ENCODE measurements at regions not wholly inside any gene's neighbourhood (a gene's known extent, or its start where the extent isn't known, plus 50 kb on each side); places are given as distances from the start of the nearest gene placed in this dataset.

DNA sequence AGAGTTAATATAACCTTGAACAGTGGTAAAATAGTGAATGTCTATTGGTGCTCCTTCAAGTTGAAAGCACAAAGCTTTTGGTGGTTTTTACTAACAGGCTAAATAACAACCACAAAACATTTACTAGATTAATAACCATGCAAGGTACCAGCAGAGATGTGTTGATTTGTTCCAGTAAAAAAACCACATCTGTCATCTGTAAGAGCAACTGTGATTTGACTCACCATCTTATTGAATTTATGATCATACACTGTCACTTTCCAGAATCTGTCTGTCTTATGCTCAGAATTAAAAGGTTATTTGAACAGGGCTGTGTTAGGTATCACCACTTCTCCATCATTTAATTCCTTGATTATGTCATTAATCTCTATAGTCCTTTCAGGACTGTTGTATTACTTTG is 107.0 kb upstream of the PTHLH start:
- ATAC-seq (ENCODE audit: low FRiP score) (no peak), DNase-seq (no peak)
- no peak overlapping the region for H3K27ac ChIP-seq (ENCODE audit: low read depth in 1 of 2, low read length in 2 of 2)
- no peaks in the 10 kb centered on the region for H3K9me3 ChIP-seq (ENCODE audit: control insufficient read depth, low read length)
- H3K27me3 ChIP-seq (ENCODE audit: control insufficient read depth in 1 of 2, insufficient read depth in 2 of 2, low read length in 1 of 2): no peaks in the 10 kb centered on the region
- H3K4me3 ChIP-seq (ENCODE audit: low read length in 2 of 2): no peak overlapping the region
- no peaks in the 10 kb centered on the region for H3K36me3 ChIP-seq (ENCODE audit: control insufficient read depth in 1 of 2, insufficient read depth in 2 of 2, low read length in 1 of 2)
- intact Hi-C loops (cut with DNase I): no loop called here
- H3K4me1 ChIP-seq (ENCODE audit: control insufficient read depth in 1 of 2, insufficient read depth in 2 of 2, low read length in 2 of 2): peaks cover 0 to 2% of the 10 kb centered on the region in 2 donors

GRCh38 chr12:28082096-28082495 is 108.2 kb upstream of the CCDC91 start:
- H3K27ac ChIP-seq (ENCODE audit: low read depth in 1 of 2, low read length in 2 of 2): no peak overlapping the region
- H3K4me3 ChIP-seq (ENCODE audit: low read length in 2 of 2): no peak overlapping the region
- no peak for ATAC-seq (ENCODE audit: low FRiP score)
- H3K4me1 ChIP-seq (ENCODE audit: control insufficient read depth in 1 of 2, insufficient read depth in 2 of 2, low read length in 2 of 2): peaks cover 0 to 7% of the 10 kb centered on the region in 2 donors
- no peaks in the 10 kb centered on the region for H3K36me3 ChIP-seq (ENCODE audit: control insufficient read depth in 1 of 2, insufficient read depth in 2 of 2, low read length in 1 of 2)
- no peaks in the 10 kb centered on the region for H3K9me3 ChIP-seq (ENCODE audit: control insufficient read depth, low read length)
- no peaks in the 10 kb centered on the region for H3K27me3 ChIP-seq (ENCODE audit: control insufficient read depth in 1 of 2, insufficient read depth in 2 of 2, low read length in 1 of 2)
- intact Hi-C loops (cut with DNase I): loop anchor here in 1 of 2 donors (10.0 kb wide), 1 partner anchor 337 kb away; no protein-coding TSS in a partner anchor
- no peak for DNase-seq
- 33 to 45% methylated on average over 1 of the region's 1 CpG for WGBS, 2 donors

GRCh38 chr12:28083840-28084678 is 106.2 kb upstream of the CCDC91 start:
- H3K36me3 ChIP-seq (ENCODE audit: control insufficient read depth in 1 of 2, insufficient read depth in 2 of 2, low read length in 1 of 2): no peaks in the 10 kb centered on the region
- DNase-seq (no peak), ATAC-seq (ENCODE audit: low FRiP score) (peak; percentile 73)
- H3K27me3 ChIP-seq (ENCODE audit: control insufficient read depth in 1 of 2, insufficient read depth in 2 of 2, low read length in 1 of 2): no peaks in the 10 kb centered on the region
- intact Hi-C loops (cut with DNase I): loop anchor here in 1 of 2 donors (10.0 kb wide), 1 partner anchor 339 kb away; no protein-coding TSS in a partner anchor
- WGBS, 2 donors: 11 to 14% methylated on average over 7 of the region's 7 CpGs
- H3K4me1 ChIP-seq (ENCODE audit: control insufficient read depth in 1 of 2, insufficient read depth in 2 of 2, low read length in 2 of 2): peaks cover 2 to 7% of the 10 kb centered on the region in 2 donors
- no peak overlapping the region for H3K27ac ChIP-seq (ENCODE audit: low read depth in 1 of 2, low read length in 2 of 2)
- H3K9me3 ChIP-seq (ENCODE audit: control insufficient read depth, low read length): no peaks in the 10 kb centered on the region
- H3K4me3 ChIP-seq (ENCODE audit: low read length in 2 of 2): no peak overlapping the region

GRCh38 chr12:28086521-28087155 is 103.6 kb upstream of the CCDC91 start:
- no peak for DNase-seq
- Histone ChIP-seq H3K27me3 (ENCODE audit: control insufficient read depth in 1 of 2, insufficient read depth in 2 of 2, low read length in 1 of 2) (no peaks in the 10 kb centered on the region), H3K27ac (ENCODE audit: low read depth in 1 of 2, low read length in 2 of 2) (peak overlapping the region in 1 of 2 donors; percentile 50), H3K9me3 (ENCODE audit: control insufficient read depth, low read length) (no peaks in the 10 kb centered on the region), H3K4me1 (ENCODE audit: control insufficient read depth in 1 of 2, insufficient read depth in 2 of 2, low read length in 2 of 2) (peaks cover 2 to 7% of the 10 kb centered on the region in 2 donors), H3K4me3 (ENCODE audit: low read length in 2 of 2) (peak overlapping the region in 1 of 2 donors; percentile 36), H3K36me3 (ENCODE audit: control insufficient read depth in 1 of 2, insufficient read depth in 2 of 2, low read length in 1 of 2) (no peaks in the 10 kb centered on the region)
- 3 to 8% methylated on average over 8 of the region's 8 CpGs for WGBS, 2 donors
- intact Hi-C loops (cut with DNase I): loop anchor here in 1 of 2 donors (5.0 to 10.0 kb wide), 2 partner anchors 46 to 342 kb away; no protein-coding TSS in a partner anchor
- no peak for ATAC-seq (ENCODE audit: low FRiP score)

DNA sequence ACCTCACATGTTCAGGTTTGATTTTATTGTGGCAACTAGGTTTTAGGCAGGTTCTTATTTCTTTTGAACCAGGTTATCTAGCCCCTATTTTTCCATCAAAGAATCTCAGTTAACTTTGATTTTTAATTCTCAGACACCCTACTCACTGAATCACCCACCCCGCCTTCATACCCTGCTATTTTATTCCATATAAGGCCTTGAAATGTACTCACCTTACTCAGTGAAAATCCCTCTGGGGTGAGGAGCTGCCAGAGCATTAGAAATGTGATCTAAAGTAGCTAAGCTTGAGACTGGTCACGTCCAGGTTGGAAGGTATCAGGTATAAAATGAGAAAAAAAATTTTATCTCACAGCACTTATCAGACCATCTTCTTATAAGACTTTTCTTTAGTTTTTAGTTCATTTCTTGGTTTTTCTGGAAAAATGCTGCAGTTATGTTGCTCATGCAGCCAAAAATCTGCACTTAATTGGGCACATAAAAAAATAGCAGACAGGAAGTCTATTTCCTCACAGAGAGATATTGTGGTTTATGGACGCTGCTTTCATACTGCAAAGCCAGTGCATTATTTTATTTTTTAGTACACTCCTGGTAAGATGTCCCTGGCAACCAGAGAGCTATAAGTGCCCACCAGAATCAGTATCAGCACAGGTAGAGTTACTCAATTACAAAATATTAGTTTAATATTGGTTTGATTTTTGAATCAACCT is 101.5 kb upstream of the CCDC91 start:
- 40 to 42% methylated on average over 3 of the region's 3 CpGs for WGBS, 2 donors
- no peaks in the 10 kb centered on the region for H3K9me3 ChIP-seq (ENCODE audit: control insufficient read depth, low read length)
- no peaks in the 10 kb centered on the region for H3K36me3 ChIP-seq (ENCODE audit: control insufficient read depth in 1 of 2, insufficient read depth in 2 of 2, low read length in 1 of 2)
- intact Hi-C loops (cut with DNase I): loop anchor here in 1 of 2 donors (5.0 to 10.0 kb wide), 2 partner anchors 44 to 344 kb away; no protein-coding TSS in a partner anchor
- no peaks in the 10 kb centered on the region for H3K27me3 ChIP-seq (ENCODE audit: control insufficient read depth in 1 of 2, insufficient read depth in 2 of 2, low read length in 1 of 2)
- H3K4me3 ChIP-seq (ENCODE audit: low read length in 2 of 2): no peak overlapping the region
- DNase-seq (no peak), ATAC-seq (ENCODE audit: low FRiP score) (no peak)
- peaks cover 2 to 6% of the 10 kb centered on the region in 2 donors for H3K4me1 ChIP-seq (ENCODE audit: control insufficient read depth in 1 of 2, insufficient read depth in 2 of 2, low read length in 2 of 2)
- H3K27ac ChIP-seq (ENCODE audit: low read depth in 1 of 2, low read length in 2 of 2): peak overlapping the region in 1 of 2 donors; percentile 43

- Histone ChIP-seq H3K36me3 (ENCODE audit: control insufficient read depth in 1 of 2, insufficient read depth in 2 of 2, low read length in 1 of 2) (no peaks in the 10 kb centered on the region), H3K9me3 (ENCODE audit: control insufficient read depth, low read length) (no peaks in the 10 kb centered on the region), H3K4me3 (ENCODE audit: low read length in 2 of 2) (no peak overlapping the region), H3K27me3 (ENCODE audit: control insufficient read depth in 1 of 2, insufficient read depth in 2 of 2, low read length in 1 of 2) (no peaks in the 10 kb centered on the region), H3K27ac (ENCODE audit: low read depth in 1 of 2, low read length in 2 of 2) (no peak overlapping the region), H3K4me1 (ENCODE audit: control insufficient read depth in 1 of 2, insufficient read depth in 2 of 2, low read length in 2 of 2) (peaks cover 2 to 5% of the 10 kb centered on the region in 2 donors)
- intact Hi-C loops (cut with DNase I): loop anchor here in 1 of 2 donors (5.0 to 10.0 kb wide), 2 partner anchors 43 to 345 kb away; no protein-coding TSS in a partner anchor
- ATAC-seq (ENCODE audit: low FRiP score) (no peak), DNase-seq (no peak)
- 67 to 76% methylated on average over 5 of the region's 5 CpGs for WGBS, 2 donors
Observed at GRCh38 chr12:28089338-28089737, 100.9 kb upstream of the CCDC91 start.

DNA sequence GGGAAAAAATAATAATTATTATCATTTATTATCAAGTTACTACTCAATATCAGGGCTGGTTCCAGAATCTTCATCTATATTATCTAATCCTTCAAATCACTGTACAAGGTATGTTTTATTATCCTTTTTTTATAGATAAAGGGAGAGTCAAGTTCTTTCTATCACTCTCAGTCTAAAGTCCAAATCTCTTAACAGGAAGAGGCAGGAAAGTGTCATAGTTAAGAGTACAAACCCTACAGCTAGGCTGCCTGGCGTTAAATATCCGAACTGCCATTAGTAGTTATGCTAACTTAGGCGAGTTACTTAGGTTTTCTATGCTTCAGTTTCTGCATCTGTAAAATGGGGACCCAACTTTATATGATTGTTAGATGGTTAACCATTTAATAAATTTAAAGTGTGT is 99.4 kb upstream of the CCDC91 start:
- intact Hi-C loops (cut with DNase I): no loop called here
- WGBS, 2 donors: 97% methylated on average over 3 of the region's 3 CpGs
- no peaks in the 10 kb centered on the region for H3K36me3 ChIP-seq (ENCODE audit: control insufficient read depth in 1 of 2, insufficient read depth in 2 of 2, low read length in 1 of 2)
- H3K9me3 ChIP-seq (ENCODE audit: control insufficient read depth, low read length): no peaks in the 10 kb centered on the region
- H3K27ac ChIP-seq (ENCODE audit: low read depth in 1 of 2, low read length in 2 of 2): no peak overlapping the region
- H3K27me3 ChIP-seq (ENCODE audit: control insufficient read depth in 1 of 2, insufficient read depth in 2 of 2, low read length in 1 of 2): no peaks in the 10 kb centered on the region
- H3K4me1 ChIP-seq (ENCODE audit: control insufficient read depth in 1 of 2, insufficient read depth in 2 of 2, low read length in 2 of 2): peaks cover 0 to 2% of the 10 kb centered on the region in 2 donors
- ATAC-seq (ENCODE audit: low FRiP score): no peak
- DNase-seq: no peak
- H3K4me3 ChIP-seq (ENCODE audit: low read length in 2 of 2): no peak overlapping the region

GRCh38 chr12:28092396-28092795 is 97.9 kb upstream of the CCDC91 start:
- Histone ChIP-seq H3K4me1 (ENCODE audit: control insufficient read depth in 1 of 2, insufficient read depth in 2 of 2, low read length in 2 of 2) (peaks cover 0 to 2% of the 10 kb centered on the region in 2 donors), H3K27me3 (ENCODE audit: control insufficient read depth in 1 of 2, insufficient read depth in 2 of 2, low read length in 1 of 2) (no peaks in the 10 kb centered on the region), H3K36me3 (ENCODE audit: control insufficient read depth in 1 of 2, insufficient read depth in 2 of 2, low read length in 1 of 2) (no peaks in the 10 kb centered on the region), H3K4me3 (ENCODE audit: low read length in 2 of 2) (no peak overlapping the region), H3K27ac (ENCODE audit: low read depth in 1 of 2, low read length in 2 of 2) (no peak overlapping the region), H3K9me3 (ENCODE audit: control insufficient read depth, low read length) (no peaks in the 10 kb centered on the region)
- WGBS, 2 donors: 75 to 90% methylated on average over 4 of the region's 4 CpGs
- DNase-seq (no peak), ATAC-seq (ENCODE audit: low FRiP score) (no peak)
- intact Hi-C loops (cut with DNase I): no loop called here

All from aorta (tissue), 5 donors.